GM12874 (cell line): ENCODE measurements at regions not wholly inside any gene's neighbourhood (a gene's known extent, or its start where the extent isn't known, plus 50 kb on each side); places are given as distances from the start of the nearest gene placed in this dataset.

Source experiments
- TF ChIP-seq, protein P1 (sequence below): IDR thresholded peaks from 2 replicates; pipeline ENCODE4 v1.5.1; 2011; ENCODE audit warnings: low read depth, mild to moderate bottlenecking, control low read depth, low read length, moderate library complexity; ENCODE audit not compliant: insufficient read depth

DNA sequence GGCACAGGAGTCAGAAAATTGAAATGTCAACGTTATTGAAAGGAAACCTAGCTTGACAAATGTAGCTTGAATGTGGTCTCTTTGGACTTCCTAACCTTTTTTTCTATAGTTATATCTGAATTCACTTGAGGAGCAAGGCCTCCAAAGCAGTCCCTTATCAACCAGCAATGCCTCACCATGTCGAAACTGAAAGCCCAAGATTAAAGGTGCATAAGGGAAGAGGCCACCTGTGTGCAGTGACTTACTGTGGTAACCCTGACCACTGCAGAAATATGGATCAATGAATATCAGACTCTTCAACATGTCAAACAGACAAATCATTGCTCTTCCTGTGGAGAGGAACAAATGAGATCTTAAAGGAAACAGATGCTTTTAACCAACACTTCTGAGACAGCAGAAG is 95.0 kb upstream of the GIMD1 start:
- TF ChIP-seq, protein P1, sequence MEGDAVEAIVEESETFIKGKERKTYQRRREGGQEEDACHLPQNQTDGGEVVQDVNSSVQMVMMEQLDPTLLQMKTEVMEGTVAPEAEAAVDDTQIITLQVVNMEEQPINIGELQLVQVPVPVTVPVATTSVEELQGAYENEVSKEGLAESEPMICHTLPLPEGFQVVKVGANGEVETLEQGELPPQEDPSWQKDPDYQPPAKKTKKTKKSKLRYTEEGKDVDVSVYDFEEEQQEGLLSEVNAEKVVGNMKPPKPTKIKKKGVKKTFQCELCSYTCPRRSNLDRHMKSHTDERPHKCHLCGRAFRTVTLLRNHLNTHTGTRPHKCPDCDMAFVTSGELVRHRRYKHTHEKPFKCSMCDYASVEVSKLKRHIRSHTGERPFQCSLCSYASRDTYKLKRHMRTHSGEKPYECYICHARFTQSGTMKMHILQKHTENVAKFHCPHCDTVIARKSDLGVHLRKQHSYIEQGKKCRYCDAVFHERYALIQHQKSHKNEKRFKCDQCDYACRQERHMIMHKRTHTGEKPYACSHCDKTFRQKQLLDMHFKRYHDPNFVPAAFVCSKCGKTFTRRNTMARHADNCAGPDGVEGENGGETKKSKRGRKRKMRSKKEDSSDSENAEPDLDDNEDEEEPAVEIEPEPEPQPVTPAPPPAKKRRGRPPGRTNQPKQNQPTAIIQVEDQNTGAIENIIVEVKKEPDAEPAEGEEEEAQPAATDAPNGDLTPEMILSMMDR, result no peak

DNA sequence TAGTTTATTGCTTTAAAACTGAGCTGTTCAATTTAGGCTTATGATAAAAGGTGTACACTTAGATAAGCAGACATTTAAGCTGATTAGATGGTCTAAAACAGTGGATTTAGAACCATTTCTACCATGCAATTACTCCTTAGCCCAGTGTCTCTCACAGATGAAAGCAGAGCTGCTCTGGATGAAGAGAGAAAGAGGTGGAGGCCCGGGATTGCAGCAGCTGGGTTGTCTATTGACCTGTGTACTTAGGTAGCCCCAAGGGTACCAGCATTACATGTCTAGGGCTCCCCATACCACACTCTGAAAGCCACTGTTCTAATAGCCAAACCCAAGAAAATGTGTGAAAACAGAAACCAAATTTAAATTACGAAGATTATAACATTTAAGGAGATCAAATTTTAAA is 86.0 kb upstream of the GIMD1 start:
- TF ChIP-seq, protein P1, result no peak

DNA sequence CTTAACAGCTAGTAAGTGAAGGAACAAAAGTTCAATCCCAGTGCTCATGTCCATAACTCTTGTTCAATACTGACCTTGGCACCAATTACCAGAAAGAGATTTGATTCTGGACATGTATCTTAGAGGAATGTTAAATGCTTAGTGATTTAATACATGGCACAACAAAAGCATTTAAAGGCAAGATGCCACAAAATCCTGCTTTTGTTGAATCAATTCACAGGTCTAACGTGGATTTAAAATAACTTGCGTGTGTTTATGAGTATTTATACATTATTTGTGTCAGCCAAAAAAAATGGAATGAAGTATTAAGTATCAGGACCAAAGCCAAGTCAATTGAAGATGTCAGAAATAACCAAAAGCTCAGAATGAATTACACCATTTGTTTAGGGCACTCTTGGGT is 85.4 kb upstream of the GIMD1 start:
- TF ChIP-seq, protein P1, result no peak

DNA sequence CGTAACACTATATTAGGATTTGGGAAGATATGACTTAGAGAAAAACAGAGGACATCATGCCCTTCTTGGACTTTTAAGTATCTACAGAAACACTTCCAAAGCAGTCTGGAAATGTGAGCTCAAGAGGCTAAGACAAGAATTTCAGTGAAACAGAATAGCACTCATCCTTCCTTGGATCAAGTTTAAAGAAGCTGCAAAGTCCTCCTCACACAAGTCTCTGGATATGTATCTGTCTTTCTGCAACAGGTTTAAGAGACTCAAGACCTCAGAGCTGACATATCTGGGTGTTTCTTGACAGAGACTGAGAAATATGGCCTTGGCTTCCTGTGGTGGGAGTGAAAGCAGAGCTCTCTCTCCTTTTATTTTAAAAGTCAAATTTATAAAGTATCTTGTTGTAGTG is 82.5 kb upstream of the GIMD1 start:
- TF ChIP-seq, protein P1, result no peak

DNA sequence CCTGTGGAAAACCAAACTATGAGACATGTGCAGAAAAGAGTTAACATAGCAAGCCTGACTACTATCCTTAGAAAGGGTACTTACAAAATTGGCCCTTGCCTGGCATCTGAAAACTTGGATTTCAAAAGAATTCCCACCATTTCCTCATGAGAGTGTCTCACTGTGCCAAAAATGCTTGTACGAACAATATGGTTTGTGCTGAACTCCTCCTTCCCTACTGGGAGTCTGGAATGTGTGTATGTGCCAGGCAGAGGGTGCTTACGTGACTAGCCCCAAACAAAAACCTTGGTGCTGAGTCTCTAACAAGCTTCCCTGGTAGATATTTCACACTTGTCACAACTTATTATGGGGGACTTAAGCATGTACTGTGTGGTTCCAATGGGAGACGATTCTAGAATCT is 81.7 kb upstream of the GIMD1 start:
- TF ChIP-seq, protein P1, result no peak

DNA sequence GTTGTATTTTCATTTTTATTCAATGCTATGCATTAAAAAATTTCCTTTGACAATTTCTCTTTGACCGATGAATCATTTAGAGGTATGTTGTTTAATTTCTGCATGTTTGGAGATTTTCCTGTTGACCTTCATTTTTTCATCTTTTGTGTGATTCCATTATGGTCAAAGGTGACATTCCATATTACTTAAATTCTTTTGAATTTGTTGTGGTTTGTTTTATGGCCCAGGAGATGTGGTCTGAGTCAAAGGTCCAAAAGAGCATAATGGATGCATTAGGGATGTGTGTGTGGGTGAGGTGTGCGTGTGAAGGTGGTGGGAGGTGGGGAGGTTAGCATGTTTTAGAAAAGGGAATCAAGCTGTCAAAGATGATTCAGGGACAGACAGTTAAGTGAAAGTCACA is 76.0 kb upstream of the GIMD1 start:
- TF ChIP-seq, protein P1, result no peak

DNA sequence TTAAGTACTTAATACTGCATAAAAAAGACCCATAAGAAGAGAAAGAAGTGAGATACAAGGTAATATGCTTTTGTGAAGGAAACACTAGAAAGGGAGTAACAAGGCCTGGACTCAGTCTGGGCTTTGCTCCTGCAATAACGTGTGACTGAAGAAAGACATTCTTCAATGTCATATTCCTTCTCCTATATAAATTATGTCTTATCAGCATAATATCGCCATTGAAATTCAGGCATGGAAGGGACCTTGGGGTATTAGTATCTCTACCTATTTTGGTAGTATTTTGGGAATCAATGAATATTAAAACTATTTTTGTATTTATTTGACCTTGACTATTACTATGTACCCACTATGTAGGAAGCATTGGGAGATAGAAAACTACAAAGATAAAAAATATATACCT is 62.2 kb upstream of the GIMD1 start:
- TF ChIP-seq, protein P1, result no peak

DNA sequence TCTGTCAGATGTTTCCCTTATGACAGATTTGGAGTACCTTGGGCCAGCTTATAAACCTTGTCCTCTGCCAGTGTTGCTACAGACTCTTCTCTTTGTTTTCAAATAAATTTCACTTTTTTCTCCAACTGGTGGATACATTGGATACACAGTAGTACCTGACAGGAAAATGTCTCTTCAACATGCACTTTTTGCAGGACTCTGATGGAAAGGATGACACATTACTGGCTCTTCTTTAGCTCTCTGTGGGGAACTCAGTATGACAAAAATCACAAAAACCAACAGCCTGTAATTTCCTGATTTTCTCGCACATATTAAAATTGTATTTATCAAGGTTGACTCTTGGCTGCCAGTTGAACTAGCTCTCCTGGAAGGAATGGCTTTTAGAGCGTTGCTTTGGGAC is 61.3 kb upstream of the GIMD1 start:
- TF ChIP-seq, protein P1, result no peak
